ENCODE measurements at regions not wholly inside any gene's neighbourhood (a gene's known extent, or its start where the extent isn't known, plus 50 kb on each side); places are given as distances from the start of the nearest gene placed in this dataset.

- no peak for DNase-seq (ENCODE audit: low read depth)
Measured at GRCh38 chr5:57795203-57795602, 312.6 kb upstream of the ACTBL2 start.

DNA sequence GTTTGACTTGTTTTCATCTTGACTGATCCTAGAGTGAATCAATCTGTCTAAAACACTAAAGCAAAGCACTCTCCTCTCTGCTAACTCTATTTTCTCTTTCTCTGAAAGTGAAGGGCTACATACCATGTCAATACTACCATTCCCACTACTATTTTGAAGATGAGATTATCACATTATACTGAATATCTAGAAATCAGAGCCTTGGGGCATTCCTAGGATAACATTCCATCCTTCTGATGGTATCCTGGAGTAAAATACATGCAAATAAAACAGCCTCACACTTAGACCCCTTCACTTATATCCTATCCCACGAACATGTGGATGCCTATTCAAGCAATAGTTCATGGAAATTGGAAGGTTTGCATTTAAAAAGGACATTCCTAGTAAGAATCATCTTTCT, 309.3 kb upstream of the ACTBL2 start:
- DNase-seq (ENCODE audit: low read depth): no peak

DNA sequence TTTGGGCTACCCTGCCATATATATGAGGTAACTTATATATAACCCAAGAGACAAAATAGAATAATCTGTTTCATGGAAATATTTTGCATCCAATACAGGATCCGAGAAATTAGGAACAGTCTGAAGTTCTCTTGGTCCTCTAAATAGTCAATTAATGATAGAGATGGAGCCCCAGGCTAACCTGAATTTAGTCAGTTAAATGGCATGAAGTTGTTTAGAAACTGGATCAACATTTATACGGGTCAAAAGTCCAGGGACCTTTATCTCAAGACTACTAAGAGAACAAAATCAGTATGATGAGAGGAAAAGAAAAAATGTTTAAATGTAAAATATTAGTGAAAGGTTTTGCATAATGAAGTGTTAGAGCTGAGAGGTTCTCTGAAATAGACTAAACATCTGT, 303.3 kb upstream of the ACTBL2 start:
- DNase-seq (ENCODE audit: low read depth): no peak

- DNase-seq (ENCODE audit: low read depth): no peak
Measured at GRCh38 chr5:57784121-57784520, 301.5 kb upstream of the ACTBL2 start.

GRCh38 chr5:57783693-57784092, 301.1 kb upstream of the ACTBL2 start:
- DNase-seq (ENCODE audit: low read depth): no peak

DNA sequence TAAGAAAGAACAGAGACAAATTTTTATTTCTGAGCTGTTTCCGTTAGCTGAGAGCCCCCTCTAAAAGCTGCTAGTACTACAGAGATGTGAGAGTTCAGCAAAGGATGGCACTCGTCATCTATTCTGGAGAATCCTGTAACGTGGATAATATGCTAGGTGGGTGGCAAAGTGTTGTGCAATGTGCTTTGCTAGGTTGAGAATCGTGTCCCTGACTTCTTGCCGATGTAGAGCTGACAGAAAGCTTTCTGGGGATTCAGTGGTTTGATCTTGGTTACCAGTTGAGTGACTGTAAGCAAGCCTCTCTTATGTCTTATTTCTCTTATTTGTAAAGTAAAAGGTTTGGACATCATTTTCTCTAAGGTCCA, 298.3 kb upstream of the ACTBL2 start:
- DNase-seq (ENCODE audit: low read depth): no peak

GRCh38 chr5:57780306-57780960, 297.8 kb upstream of the ACTBL2 start:
- DNase-seq (ENCODE audit: low read depth): no peak

- peak; percentile 44 for DNase-seq (ENCODE audit: low read depth)
Measured at GRCh38 chr5:57779383-57780223, 297.0 kb upstream of the ACTBL2 start.

DNA sequence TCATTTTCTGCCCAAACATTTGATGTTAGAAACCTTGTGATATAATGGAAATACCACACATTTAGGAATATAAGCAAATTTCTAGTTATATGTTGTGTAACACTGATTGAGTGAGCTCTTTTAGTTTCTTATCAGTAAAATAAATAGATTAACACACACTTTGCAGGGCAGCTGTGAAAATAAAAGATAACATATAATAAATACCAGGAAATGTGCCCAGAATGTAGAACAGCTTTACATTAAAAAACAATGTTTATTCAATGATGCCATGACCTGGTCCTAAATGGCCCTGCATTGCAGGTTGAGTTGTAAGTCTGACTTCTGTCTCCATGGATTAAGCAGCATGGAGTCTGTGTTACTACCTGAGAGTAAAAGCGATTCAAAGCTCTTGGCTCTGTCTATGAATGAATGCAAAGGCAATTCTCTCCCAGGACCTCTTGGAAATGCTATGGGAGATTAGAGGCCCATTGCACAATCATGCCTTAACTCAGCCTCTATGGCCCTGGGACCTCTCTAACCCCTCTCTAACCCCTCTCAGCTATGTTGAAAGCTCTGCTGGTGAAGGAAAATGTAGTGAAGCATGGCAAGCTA, 296.0 kb upstream of the ACTBL2 start:
- no peak for DNase-seq (ENCODE audit: low read depth)

DNA sequence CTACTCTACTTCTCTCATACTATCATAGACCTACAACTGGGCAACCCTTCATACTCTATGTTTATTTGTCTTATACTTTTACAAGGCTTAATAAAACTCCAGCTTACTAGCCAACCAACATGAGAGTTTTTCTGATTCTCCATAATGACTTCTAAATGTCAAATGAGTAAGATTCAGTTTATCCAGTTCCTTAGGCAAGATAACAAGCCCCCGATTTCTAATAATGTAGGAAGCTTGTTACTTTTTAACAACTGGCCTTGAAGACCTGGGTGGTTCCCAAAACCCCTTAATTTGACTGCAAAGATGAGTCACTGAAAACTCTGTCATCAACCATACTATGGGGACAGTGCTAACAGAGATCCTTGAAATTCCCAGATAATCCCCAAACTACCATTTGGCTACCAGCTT, 294.6 kb upstream of the ACTBL2 start:
- DNase-seq (ENCODE audit: low read depth): no peak

DNA sequence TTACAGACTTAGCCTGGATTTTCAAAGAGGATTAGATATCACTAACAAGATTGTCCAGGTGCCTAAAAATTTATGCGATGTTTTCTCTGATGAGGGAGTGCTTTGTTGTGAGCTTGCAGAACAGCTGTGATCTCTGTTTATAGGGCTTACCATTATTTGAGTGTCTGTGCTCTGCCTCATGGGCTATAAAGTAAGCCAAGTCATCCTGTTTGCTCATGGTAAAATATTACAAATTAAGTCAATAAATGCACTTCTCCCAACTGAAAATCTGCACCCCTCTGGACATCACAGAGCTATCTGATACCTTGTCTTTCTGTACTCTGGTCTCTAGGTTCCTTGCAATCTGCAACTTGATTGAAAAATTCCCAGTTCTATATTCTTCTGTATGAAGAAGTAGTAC, 293.4 kb upstream of the ACTBL2 start:
- DNase-seq (ENCODE audit: low read depth): no peak

DNA sequence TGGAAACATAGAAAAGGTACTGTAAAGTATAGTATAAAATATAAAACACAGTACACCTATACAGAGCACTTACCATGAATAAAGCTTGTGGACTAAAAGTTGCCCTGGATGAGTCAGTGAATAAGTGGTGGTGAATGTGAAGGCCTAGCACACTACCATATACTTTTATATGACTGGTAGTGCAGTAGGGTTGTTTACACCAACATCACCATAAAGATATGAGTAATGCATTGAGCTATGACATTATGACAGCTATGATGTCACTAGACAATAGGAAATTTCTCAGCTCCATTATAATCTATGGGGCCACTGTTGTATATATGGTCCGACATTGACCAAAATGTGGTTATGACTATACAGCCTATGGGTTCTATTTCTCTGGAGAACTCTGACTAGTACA, 291.8 kb upstream of the ACTBL2 start:
- no peak for DNase-seq (ENCODE audit: low read depth)

GRCh38 chr5:57772512-57772911, 289.9 kb upstream of the ACTBL2 start:
- DNase-seq (ENCODE audit: low read depth): no peak

GRCh38 chr5:57770039-57770438, 287.4 kb upstream of the ACTBL2 start:
- DNase-seq (ENCODE audit: low read depth): no peak

DNA sequence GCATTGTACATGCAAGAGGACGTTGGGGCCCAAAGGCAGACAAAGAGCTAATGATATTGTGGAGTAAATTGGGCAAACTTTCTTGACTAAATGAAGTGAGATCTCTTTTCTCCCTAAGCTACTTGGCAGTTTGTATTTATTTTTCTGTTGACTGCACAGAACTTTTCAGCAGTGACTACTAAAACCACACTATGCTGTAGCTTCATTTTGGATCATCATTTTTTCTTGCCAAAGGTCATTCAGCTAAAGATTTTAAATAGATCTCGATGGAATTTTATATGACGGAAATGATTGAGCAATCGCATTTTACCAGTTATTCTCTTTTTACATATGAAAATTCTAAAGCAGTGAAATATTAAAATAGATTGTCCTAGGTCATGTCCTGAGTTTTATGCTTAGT, 286.1 kb upstream of the ACTBL2 start:
- DNase-seq (ENCODE audit: low read depth): no peak

- no peak for DNase-seq (ENCODE audit: low read depth)
Measured at GRCh38 chr5:57764479-57765089, 282.0 kb upstream of the ACTBL2 start.

- no peak for DNase-seq (ENCODE audit: low read depth)
Measured at GRCh38 chr5:57761513-57761912, 278.9 kb upstream of the ACTBL2 start.

- no peak for DNase-seq (ENCODE audit: low read depth)
Measured at GRCh38 chr5:57754616-57755015, 272.0 kb upstream of the ACTBL2 start.

DNA sequence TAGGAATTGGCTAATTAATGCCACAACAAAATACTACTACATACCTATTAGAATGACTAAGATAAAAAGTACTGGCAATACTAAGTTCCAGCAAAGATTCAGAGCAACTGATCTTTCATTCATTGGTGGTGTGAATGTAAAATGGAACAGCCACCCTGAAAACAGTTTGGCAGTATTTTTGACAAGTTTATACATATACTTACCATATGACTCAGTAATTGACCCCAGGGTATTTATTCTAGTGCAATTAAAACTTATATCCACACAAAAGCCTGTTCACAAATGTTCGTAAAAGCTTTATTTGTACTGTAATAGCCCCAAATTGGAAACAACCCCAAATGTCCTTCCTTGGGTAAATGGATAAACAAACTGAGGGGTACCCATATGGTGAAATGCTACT, 270.8 kb upstream of the ACTBL2 start:
- DNase-seq (ENCODE audit: low read depth): no peak

GRCh38 chr5:57751710-57752109, 269.1 kb upstream of the ACTBL2 start:
- DNase-seq (ENCODE audit: low read depth): no peak

DNA sequence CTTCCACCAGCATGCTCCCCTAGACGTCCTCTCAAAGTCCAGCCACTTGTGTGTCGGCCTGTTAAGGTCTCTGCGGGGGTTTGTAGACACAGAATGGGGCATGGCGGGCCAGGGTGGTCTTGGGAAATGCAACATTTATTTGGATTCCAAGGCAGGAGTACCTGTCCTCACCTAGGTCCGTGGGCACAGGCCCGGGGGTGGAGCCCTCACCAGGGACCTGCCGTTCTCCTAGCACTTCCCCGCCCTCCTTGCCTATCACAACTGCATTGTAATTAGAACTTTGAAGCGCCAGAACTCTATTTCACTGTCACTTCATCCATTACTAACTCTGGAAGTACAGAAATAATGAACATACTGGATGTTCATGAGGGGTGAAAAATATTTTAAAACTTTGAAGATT, 268.3 kb upstream of the ACTBL2 start:
- no peak for DNase-seq (ENCODE audit: low read depth)

DNA sequence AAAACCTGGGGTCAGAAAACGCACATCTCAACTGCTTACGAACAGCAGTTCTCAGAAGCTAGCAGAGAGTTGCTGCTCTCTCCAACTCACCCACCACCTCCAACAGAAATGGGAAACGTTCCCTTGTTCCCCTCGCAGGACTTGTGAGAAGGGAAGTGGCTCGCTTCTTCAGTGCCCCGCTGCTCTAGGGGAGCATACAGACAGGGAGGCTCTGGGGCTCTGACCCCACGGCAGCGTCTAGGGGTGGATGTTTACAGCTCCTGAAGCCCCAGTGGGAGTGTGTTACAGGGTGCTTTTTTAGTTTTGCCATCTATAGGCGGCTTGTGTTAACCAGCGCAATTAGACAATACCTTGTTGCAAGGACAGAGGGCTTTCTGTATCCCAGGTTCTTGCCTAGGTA, 267.7 kb upstream of the ACTBL2 start:
- DNase-seq (ENCODE audit: low read depth): no peak

DNA sequence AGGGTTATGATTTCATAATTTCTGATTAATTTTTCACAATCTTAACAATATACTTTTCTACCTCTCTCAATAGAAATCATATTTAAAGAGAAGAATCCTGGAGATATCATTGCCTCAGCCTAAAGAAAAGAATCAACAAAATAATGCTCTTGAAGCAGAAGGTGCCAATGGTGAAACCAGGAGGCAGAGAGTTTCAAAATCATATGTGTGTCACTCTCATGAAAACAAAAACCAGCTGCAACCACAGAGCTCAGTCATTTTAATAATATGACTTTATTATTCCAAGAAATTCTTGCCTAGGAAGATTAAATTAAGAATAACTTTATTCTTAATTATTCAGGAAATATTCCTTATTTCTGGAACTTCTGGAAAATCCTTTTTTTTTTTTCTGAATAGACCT, 266.8 kb upstream of the ACTBL2 start:
- DNase-seq (ENCODE audit: low read depth): no peak

Measured in fibroblast of the conjunctiva (primary cell).